ENCODE measurements at regions not wholly inside any gene's neighbourhood (a gene's known extent, or its start where the extent isn't known, plus 50 kb on each side); places are given as distances from the start of the nearest gene placed in this dataset.
"Not testable (repeated sequence)": the region's sequence is repeated elsewhere in the genome, so short reads cannot be mapped to it uniquely, and the experiment has no call there.

GRCh38 chr12:68984796-68985573 lies 52.0 kb upstream of the CPM start:
- no peak for DNase-seq
- H3K9me3 ChIP-seq, result peaks cover 7% of the 10 kb centered on the region
- no peaks in the 10 kb centered on the region for H3K36me3 ChIP-seq
- no peaks in the 10 kb centered on the region for H3K27me3 ChIP-seq
- H3K4me3 ChIP-seq, result no peak overlapping the region

GRCh38 chr12:68997526-68997925 lies 64.6 kb upstream of the CPM start:
- H3K36me3 ChIP-seq, DNase-seq, H3K9me3 ChIP-seq, H3K4me3 ChIP-seq, H3K27me3 ChIP-seq: not testable (repeated sequence)

GRCh38 chr12:68998041-68998440 lies 65.1 kb upstream of the CPM start:
- H3K9me3 ChIP-seq, result no peaks in the 10 kb centered on the region
- no peaks in the 10 kb centered on the region for H3K36me3 ChIP-seq
- no peaks in the 10 kb centered on the region for H3K27me3 ChIP-seq
- DNase-seq, result no peak
- no peak overlapping the region for H3K4me3 ChIP-seq

- no peaks in the 10 kb centered on the region for H3K9me3 ChIP-seq
- no peaks in the 10 kb centered on the region for H3K36me3 ChIP-seq
- H3K4me3 ChIP-seq, result no peak overlapping the region
- DNase-seq, result no peak
- no peaks in the 10 kb centered on the region for H3K27me3 ChIP-seq
Measured at GRCh38 chr12:69000074-69000473, 67.1 kb upstream of the CPM start.

- H3K9me3 ChIP-seq, result no peaks in the 10 kb centered on the region
- no peak overlapping the region for H3K4me3 ChIP-seq
- no peaks in the 10 kb centered on the region for H3K27me3 ChIP-seq
- no peaks in the 10 kb centered on the region for H3K36me3 ChIP-seq
- no peak for DNase-seq
Measured at GRCh38 chr12:69000540-69001243, 67.7 kb upstream of the CPM start.

- no peak overlapping the region for H3K4me3 ChIP-seq
- H3K27me3 ChIP-seq, result no peaks in the 10 kb centered on the region
- DNase-seq, result no peak
- no peaks in the 10 kb centered on the region for H3K9me3 ChIP-seq
- no peaks in the 10 kb centered on the region for H3K36me3 ChIP-seq
Measured at GRCh38 chr12:69001251-69001650, 68.3 kb upstream of the CPM start.

GRCh38 chr12:69002969-69003368 lies 70.0 kb upstream of the CPM start:
- no peak for DNase-seq
- Histone ChIP-seq H3K9me3 (no peaks in the 10 kb centered on the region), H3K36me3 (no peaks in the 10 kb centered on the region), H3K27me3 (no peaks in the 10 kb centered on the region), H3K4me3 (no peak overlapping the region)

- Histone ChIP-seq H3K27me3 (no peaks in the 10 kb centered on the region), H3K9me3 (no peaks in the 10 kb centered on the region), H3K4me3 (no peak overlapping the region), H3K36me3 (no peaks in the 10 kb centered on the region)
- DNase-seq, result no peak
Measured at GRCh38 chr12:69003991-69004390, 71.0 kb upstream of the CPM start.

- Histone ChIP-seq H3K9me3 (no peaks in the 10 kb centered on the region), H3K4me3 (peak overlapping the region; percentile 32), H3K27me3 (no peaks in the 10 kb centered on the region), H3K36me3 (no peaks in the 10 kb centered on the region)
- DNase-seq, result peak; percentile 69
Measured at GRCh38 chr12:69007101-69007854, 74.3 kb upstream of the CPM start.

- no peak for DNase-seq
- Histone ChIP-seq H3K9me3 (no peaks in the 10 kb centered on the region), H3K36me3 (no peaks in the 10 kb centered on the region), H3K27me3 (no peaks in the 10 kb centered on the region), H3K4me3 (no peak overlapping the region)
Measured at GRCh38 chr12:69007855-69008351, 74.9 kb upstream of the CPM start.

GRCh38 chr12:69008520-69008919 lies 75.5 kb upstream of the CPM start:
- no peaks in the 10 kb centered on the region for H3K27me3 ChIP-seq
- no peak for DNase-seq

GRCh38 chr12:69014047-69014446 lies 81.1 kb upstream of the CPM start:
- Histone ChIP-seq H3K36me3 (no peaks in the 10 kb centered on the region), H3K27me3 (no peaks in the 10 kb centered on the region), H3K4me3 (no peak overlapping the region), H3K9me3 (no peaks in the 10 kb centered on the region)
- no peak for DNase-seq

More at GRCh38 chr12:69008520-69008919, 75.5 kb upstream of the CPM start:
- Histone ChIP-seq H3K4me3 (no peak overlapping the region), H3K9me3 (no peaks in the 10 kb centered on the region), H3K36me3 (no peaks in the 10 kb centered on the region)

GRCh38 chr12:69015017-69015416 lies 82.0 kb upstream of the CPM start:
- DNase-seq, result no peak
- Histone ChIP-seq H3K27me3 (no peaks in the 10 kb centered on the region), H3K36me3 (no peaks in the 10 kb centered on the region)

GRCh38 chr12:69015831-69016230 lies 82.9 kb upstream of the CPM start:
- Histone ChIP-seq H3K4me3 (no peak overlapping the region), H3K36me3 (no peaks in the 10 kb centered on the region), H3K27me3 (no peaks in the 10 kb centered on the region), H3K9me3 (no peaks in the 10 kb centered on the region)
- no peak for DNase-seq

More at GRCh38 chr12:69015017-69015416, 82.0 kb upstream of the CPM start:
- Histone ChIP-seq H3K4me3 (no peak overlapping the region), H3K9me3 (no peaks in the 10 kb centered on the region)

GRCh38 chr12:69019082-69019481 lies 86.1 kb upstream of the CPM start:
- H3K27me3 ChIP-seq, result no peaks in the 10 kb centered on the region
- no peaks in the 10 kb centered on the region for H3K36me3 ChIP-seq
- H3K9me3 ChIP-seq, result no peaks in the 10 kb centered on the region
- no peak overlapping the region for H3K4me3 ChIP-seq
- DNase-seq, result no peak

GRCh38 chr12:69019910-69020309 lies 86.9 kb upstream of the CPM start:
- Histone ChIP-seq H3K36me3 (no peaks in the 10 kb centered on the region), H3K4me3 (no peak overlapping the region), H3K27me3 (no peaks in the 10 kb centered on the region), H3K9me3 (no peaks in the 10 kb centered on the region)
- no peak for DNase-seq

GRCh38 chr12:69022674-69023073 lies 89.7 kb upstream of the CPM start:
- H3K36me3 ChIP-seq, result no peaks in the 10 kb centered on the region
- H3K4me3 ChIP-seq, result no peak overlapping the region
- no peaks in the 10 kb centered on the region for H3K27me3 ChIP-seq
- DNase-seq, result no peak
- H3K9me3 ChIP-seq, result no peaks in the 10 kb centered on the region

Data from MG63 (cell line).